BJ (cell line): ENCODE measurements at regions not wholly inside any gene's neighbourhood (a gene's known extent, or its start where the extent isn't known, plus 50 kb on each side); places are given as distances from the start of the nearest gene placed in this dataset.

Source experiments
- CTCF ChIA-PET: fragments of 350-600 bp; formaldehyde crosslinking; extraction: SDS; loops from one replicate; lab custom pipeline; 2021; ENCODE audit warnings: antibody characterized with exemption, inconsistent platforms; lab: Yijun Ruan, JAX
- POLR2A ChIA-PET: fragments of 300-600 bp; sonication (Branson Sonifier 250); formaldehyde crosslinking; extraction: SDS; loops from one replicate; lab custom pipeline; 2021; ENCODE audit warnings: antibody characterized with exemption; lab: Charles Lee
- DNase-seq: peaks from one replicate; pipeline ENCODE4 v3.0.0-alpha.2; 2011; ENCODE audit warnings: low read depth
- H3K27me3 ChIP-seq: 2 replicates; pipeline ENCODE4 v1.6.0; 2011; ENCODE audit warnings: low read length; ENCODE audit not compliant: control insufficient read depth, insufficient read depth
- H3K36me3 ChIP-seq: 2 replicates; pipeline ENCODE4 v1.5.1; 2011; ENCODE audit warnings: low read length; ENCODE audit not compliant: control insufficient read depth, insufficient read depth
- H3K4me3 ChIP-seq: 2 replicates; pipeline ENCODE4 v1.5.1; 2011; ENCODE audit warnings: low read depth, mild to moderate bottlenecking, control low read depth, low read length
- CTCF ChIP-seq: IDR thresholded peaks from 2 replicates; pipeline ENCODE4 v1.5.1; 2011; ENCODE audit warnings: low read depth, mild to moderate bottlenecking, control low read depth, inconsistent platforms, low read length, moderate library complexity; ENCODE audit not compliant: insufficient read depth

DNA sequence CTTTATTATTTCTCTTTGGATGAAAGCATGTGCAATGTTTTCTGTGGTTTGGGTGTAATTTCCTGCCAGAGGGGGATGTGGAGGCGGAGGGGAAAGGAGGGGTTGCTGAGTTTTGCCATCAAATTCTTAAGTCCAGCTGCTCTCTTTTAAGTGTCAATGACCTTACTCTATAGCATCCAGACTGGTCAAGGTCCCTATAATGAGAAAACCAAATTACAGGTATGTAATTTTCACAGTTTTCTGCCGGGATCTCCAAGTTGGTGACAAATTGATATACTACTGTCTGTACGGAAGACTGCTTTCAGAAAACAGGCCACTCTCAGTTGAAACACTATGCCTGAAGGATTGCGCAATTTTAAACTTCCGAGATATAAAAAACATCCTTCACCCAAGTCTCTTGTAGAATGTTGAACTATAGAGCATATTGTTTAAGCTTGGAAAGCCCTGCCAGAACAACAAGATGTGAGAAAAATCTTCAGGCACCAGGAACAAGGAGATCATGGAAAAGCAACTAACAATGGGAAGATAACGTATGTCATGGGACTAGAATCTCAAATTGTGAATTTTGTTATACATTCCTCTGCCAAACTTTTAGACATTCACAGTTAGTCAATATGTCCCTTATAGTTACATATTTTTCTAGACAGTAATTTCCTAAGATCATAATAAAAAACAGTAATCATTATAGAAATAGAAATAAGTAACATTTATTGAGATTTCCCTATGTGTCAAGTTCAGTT, 300.7 kb upstream of the SATB1 start:
- Histone ChIP-seq H3K36me3 (no peaks in the 10 kb centered on the region), H3K4me3 (no peak overlapping the region), H3K27me3 (no peaks in the 10 kb centered on the region)
- CTCF ChIA-PET: no interaction called here
- POLR2A ChIA-PET: no interaction called here
- no peak for TF ChIP-seq CTCF
- no peak for DNase-seq

DNA sequence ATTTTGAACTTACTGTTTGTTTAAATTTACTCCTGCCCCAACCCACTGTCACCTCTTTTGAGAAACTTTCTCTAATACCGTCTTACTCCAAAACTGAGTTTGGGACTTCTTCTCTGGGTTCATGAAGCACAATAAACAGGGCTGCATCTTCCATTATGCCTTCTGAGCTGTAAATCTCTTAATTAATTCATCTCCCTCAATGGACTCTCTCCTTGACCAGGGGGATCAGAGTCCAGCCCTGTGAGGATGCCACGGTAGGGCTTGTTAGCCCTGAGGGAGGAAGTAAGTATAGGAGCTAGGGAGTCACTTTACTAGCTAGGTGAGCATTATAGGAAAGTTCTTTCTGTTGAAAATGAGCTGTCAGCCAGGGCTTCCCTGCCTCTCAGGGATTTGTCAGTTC, 299.3 kb upstream of the SATB1 start:
- DNase-seq: no peak
- no peak for TF ChIP-seq CTCF
- CTCF ChIA-PET: no interaction called here

GRCh38 chr3:18723206-18723810, 298.2 kb upstream of the SATB1 start:
- Histone ChIP-seq H3K36me3 (no peaks in the 10 kb centered on the region), H3K4me3 (no peak overlapping the region), H3K27me3 (no peaks in the 10 kb centered on the region)
- no peak for DNase-seq
- TF ChIP-seq CTCF: no peak
- ChIA-PET CTCF (no interaction called here), POLR2A (no interaction called here)

More for the DNA sequence above, 299.3 kb upstream of the SATB1 start:
- Histone ChIP-seq H3K36me3 (no peaks in the 10 kb centered on the region), H3K4me3 (no peak overlapping the region), H3K27me3 (no peaks in the 10 kb centered on the region)
- POLR2A ChIA-PET: no interaction called here

GRCh38 chr3:18720543-18720942, 295.4 kb upstream of the SATB1 start:
- H3K36me3 ChIP-seq: no peaks in the 10 kb centered on the region
- ChIA-PET CTCF (no interaction called here), POLR2A (no interaction called here)
- TF ChIP-seq CTCF: no peak
- no peak for DNase-seq
- H3K4me3 ChIP-seq: no peak overlapping the region
- H3K27me3 ChIP-seq: no peaks in the 10 kb centered on the region

DNA sequence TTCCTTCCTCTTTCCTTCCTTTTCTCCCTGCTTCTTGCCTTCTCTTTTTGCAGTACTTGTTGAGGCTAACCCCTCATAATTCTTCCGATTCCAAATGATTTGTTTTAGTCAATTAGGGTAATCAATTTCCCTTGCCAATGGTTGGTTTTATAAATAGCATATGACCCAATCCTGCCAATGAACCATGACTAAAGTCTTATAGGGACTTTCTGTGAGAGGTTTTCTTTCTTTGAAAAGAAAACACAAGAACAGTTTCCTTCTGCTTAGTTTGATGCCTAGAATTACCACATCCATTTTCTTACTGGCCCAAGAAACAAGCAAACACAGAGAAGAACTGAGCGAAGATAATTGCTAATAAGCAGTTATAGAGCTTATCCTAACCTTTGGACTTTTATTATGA, 292.5 kb upstream of the SATB1 start:
- DNase-seq: no peak
- H3K36me3 ChIP-seq: no peaks in the 10 kb centered on the region
- CTCF ChIA-PET: no interaction called here
- no peak overlapping the region for H3K4me3 ChIP-seq
- no peak for TF ChIP-seq CTCF
- H3K27me3 ChIP-seq: no peaks in the 10 kb centered on the region
- POLR2A ChIA-PET: no interaction called here
